ENCODE measurements at regions not wholly inside any gene's neighbourhood (a gene's known extent, or its start where the extent isn't known, plus 50 kb on each side); places are given as distances from the start of the nearest gene placed in this dataset.

- TF ChIP-seq CTCF (IDR thresholded peaks at IDR 0.05; ENCODE audit: low read depth, low read length, poor library complexity, severe bottlenecking), result no peak
- TF ChIP-seq EZH2phosphoT487 (IDR thresholded peaks at IDR 0.05; ENCODE audit: borderline replicate concordance, low read length), result no peak
These were observed 278.6 kb downstream of the DSC3 start for GRCh38 chr18:30763902-30764350.

Measured in DOHH2 (cell line).